G401.6 (cell line): ENCODE measurements at regions not wholly inside any gene's neighbourhood (a gene's known extent, or its start where the extent isn't known, plus 50 kb on each side); places are given as distances from the start of the nearest gene placed in this dataset.

Experiments used
- FAIRE-seq: peaks from 2 replicates; lab custom pipeline; 2012; peaks lifted over from hg19 to GRCh38; lab: Jason Lieb, UNC

GRCh38 chr18:40431071-40431985 lies 1523.7 kb upstream of the PIK3C3 start:
- no peak for FAIRE-seq

DNA sequence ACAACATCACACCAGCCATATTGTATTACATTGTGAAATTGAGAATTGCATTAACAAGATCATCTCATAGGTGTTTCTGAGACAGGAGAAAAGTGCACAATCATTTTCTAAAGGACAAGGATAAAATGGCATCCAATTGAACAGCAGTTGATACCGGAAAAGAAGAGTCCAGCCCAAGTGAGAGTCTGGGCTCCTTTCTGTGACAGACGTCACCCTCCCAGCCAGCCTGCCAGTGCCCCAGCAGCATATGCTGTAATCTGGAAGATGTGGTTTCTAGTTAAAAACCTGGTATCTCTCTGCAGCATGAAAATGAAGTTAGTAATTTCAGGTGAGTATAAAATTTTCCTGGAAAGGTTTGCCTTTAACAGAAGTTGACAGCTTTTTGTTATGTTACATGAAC lies 1531.7 kb upstream of the PIK3C3 start:
- FAIRE-seq = no peak

DNA sequence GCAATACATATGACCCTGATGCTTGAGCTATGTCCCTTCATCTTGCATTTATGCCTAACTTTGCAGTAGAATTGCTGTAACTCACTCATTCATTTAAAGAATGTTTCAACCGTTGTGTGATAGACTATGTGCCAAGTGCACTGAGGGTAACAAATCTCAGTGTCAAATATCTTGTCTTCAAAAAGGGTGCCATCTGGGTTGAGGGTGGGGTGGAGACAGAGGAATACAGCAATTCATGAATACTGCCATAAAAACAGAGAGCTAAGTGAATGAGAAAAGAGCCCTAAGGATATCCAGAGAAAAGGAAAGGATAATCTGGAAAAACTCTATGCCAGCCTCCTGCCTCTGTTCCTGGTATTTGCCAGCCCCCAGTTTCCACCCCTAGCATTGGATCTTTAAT lies 1534.4 kb upstream of the PIK3C3 start:
- no peak for FAIRE-seq

DNA sequence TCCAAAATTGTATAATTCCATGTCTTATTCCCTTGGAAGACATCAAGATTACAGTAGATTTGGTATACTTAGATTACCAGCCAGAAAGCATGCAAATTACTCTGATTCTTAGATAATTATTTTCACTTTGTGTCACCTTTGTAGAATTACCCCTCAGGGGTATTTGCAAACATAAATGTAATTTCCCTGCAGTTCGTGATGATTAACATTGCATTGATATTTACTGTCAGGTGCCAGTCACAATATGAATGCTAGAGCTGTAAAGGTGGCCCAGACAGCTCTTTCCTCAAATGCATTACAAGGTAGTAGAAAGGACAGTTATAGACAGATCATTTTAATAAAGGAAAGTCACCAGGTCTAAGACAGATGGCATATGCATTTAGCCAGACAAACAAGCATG lies 1537.5 kb upstream of the PIK3C3 start:
- no peak for FAIRE-seq

- FAIRE-seq = no peak
Measured at GRCh38 chr18:40415821-40416220, 1539.2 kb upstream of the PIK3C3 start.

DNA sequence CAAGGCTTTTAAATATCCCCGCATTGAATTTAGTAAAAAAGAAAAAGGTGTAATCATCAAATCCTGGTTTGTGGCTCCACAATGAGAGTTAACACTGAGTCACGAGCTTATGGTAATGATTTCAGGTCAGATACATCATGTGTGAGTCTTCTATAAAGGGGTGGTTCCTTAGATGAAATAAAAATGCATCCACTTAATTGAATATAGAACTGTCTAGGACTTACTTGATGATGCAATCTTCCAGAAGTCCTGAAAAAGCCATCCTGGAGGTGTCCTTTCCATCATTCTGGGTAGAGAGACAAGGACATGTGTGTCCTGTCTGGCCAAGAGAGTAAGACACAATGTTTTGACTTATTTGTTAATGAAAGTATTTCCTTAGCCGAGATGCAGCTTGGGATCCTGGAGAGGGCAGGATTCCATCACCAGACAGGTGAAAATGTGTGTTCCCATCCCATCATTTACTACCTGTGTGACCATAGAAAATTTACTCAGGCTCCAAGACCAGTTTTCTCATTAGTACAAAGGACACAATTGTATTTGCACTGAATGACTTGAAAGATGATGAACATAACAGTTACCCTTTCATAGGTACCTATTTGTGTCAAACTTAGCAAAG lies 1539.8 kb upstream of the PIK3C3 start:
- FAIRE-seq = no peak

DNA sequence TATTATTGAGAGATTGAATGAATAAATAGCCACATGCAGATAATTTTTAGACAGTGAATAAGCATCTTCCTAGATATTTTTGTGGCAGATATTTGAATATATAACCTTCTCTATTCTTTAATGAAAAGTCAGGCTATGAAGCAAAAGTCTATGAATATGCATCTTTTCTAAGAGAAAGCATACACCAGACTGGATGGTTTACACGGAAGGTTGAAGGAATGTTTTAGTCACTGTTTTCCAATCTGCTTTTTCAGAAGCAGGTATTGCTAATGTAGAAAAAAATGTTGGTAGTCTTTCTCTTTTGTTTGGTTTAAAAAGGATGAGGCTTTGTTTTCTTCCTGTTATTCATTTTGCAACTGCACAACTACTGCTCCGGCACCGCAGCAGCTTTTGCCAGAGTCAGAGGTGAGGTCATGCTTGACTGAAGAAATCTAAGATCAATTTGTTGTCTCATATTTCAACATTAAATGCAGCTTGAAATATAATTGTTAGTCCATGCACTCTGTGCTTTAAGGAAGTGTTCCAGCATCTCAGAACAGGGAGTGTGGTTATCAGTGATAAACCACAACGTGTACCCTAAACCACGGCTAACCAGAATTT lies 1540.8 kb upstream of the PIK3C3 start:
- FAIRE-seq = no peak

- FAIRE-seq = no peak
Measured at GRCh38 chr18:40413160-40413559, 1541.9 kb upstream of the PIK3C3 start.

- FAIRE-seq = no peak
Measured at GRCh38 chr18:40412410-40412809, 1542.6 kb upstream of the PIK3C3 start.

- FAIRE-seq = no peak
Measured at GRCh38 chr18:40407909-40408308, 1547.1 kb upstream of the PIK3C3 start.

DNA sequence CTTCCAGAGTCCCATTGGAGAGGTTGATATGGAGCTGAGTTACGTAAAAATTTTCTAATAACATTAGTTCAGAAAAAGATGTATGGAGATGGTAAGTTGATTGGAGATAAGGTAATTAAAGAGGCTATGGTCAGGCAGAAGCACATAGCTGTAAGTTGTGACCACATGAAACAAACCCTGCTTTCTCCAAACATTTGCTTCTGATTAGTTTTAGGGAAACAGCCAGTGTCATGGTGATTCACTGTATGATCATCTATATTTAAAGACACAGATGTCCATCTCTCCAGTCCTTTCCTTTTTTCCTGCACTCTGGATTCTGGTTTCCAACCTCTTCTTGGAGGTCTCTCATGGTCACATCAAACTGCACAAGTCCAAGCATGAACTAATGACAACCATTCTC lies 1550.8 kb upstream of the PIK3C3 start:
- FAIRE-seq = no peak

GRCh38 chr18:40402052-40402451 lies 1553.0 kb upstream of the PIK3C3 start:
- no peak for FAIRE-seq

GRCh38 chr18:40388121-40388520 lies 1566.9 kb upstream of the PIK3C3 start:
- no peak for FAIRE-seq

- FAIRE-seq = no peak
Measured at GRCh38 chr18:40387130-40387787, 1567.8 kb upstream of the PIK3C3 start.

DNA sequence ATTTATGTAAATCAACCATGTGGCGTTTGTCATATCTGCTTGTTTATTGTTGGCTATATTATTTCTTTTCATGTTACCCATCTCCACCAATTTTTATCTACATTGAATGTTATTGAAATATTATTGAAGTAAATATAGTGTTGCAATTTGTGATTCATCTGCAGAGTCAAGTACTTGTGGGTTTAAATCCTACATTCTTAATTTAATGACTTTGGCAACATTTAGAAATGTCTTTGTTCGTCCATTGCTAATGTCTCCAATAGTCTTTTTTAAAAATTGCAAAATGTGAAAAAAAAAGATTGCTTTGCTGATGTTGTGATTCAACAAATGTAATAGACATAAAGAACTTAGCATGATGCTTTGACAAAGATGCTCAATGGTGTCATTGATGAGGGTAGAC lies 1572.8 kb upstream of the PIK3C3 start:
- FAIRE-seq = no peak

DNA sequence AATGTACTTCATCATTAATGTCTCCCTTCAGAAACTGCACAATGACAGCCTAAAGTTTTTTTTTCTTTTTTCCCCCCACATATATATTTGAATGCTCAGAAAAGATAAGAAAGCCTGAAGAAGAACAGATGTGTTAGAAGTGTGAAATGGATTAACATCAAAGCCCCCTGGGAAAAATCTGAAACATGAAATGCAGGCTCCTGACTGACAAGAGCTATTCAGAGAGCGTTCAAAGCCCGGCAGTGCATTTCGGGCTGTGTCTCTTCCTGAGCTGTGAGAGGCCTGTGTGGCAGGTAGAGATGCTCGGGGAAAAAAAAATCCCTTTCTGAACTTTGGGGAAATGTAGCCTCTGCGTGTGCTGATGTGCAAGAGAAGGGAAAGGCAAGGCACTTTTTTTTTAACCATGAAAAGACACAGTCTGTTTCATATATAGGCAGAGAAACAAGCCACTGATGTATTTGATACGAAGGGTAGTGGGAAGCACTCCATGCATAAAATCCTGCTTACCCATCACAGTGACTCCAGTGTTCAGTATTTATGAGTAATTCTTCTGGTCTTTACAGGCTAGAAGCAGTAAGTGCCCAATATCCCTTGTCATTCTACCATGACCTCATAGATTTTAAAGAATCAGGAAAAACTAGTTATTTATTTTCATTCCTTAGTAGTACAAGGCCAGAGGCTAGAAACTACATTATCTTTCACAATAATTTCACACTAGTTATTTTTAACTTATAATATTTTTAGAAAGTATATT lies 1574.2 kb upstream of the PIK3C3 start:
- FAIRE-seq = no peak

DNA sequence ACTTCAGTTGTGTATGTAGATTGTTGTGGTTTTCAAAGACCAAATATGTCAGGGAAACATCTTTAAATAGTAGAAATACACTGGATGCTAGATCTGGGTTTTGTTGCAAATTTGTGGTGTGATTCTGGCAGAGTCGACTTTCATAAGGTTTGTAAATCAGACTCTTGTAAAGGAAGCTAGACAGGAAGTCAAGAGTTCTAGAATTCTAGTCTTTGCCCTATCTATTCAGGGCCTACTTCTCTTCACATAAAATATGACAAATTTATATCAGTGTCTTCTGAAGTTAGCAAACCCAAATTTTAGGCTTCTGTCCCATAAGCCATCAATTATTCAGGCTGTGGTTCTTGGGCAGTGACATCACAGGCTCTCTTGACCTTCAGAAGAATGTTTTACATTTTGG lies 1579.2 kb upstream of the PIK3C3 start:
- FAIRE-seq = no peak

GRCh38 chr18:40371673-40372072 lies 1583.4 kb upstream of the PIK3C3 start:
- FAIRE-seq = no peak

DNA sequence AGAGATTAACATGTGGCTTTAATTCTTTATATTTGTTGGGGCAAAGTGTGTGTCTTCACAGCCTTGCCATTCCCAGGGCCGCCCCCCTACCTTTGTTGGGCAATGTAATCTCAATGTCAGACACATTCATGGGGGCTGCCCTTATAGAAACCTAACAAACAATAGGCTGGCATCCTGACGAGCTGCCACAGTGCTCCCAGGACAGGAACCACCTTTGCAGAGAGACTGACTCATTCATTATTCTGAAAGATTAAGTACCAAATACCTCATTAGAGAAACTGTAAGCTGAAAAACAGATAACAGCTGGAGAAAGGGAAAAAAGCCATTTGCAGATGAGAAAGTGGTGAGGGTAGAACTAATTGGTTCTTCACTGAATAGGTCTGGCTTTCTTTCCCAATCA lies 1587.5 kb upstream of the PIK3C3 start:
- no peak for FAIRE-seq

DNA sequence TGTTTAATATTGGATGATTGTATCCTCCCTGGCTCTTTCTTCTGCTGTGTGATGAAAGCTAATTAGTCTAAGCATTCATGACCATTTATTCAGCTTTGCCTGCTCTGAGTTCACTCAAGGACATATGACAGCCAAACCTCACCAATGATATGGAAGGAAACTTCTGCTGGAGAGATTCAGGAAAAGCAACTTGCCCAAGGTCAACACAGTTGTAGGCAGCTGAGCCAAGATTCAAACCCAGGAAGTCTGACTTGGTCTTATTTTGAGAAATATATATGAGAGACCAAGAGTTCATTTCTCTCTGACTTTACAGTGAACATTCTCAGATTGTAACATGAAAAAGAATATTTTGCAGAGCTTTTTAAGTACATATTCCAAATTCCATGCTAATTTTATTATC lies 1588.5 kb upstream of the PIK3C3 start:
- no peak for FAIRE-seq

GRCh38 chr18:40365526-40365925 lies 1589.5 kb upstream of the PIK3C3 start:
- no peak for FAIRE-seq

GRCh38 chr18:40360558-40360957 lies 1594.5 kb upstream of the PIK3C3 start:
- FAIRE-seq = no peak
